NCI-H2227 treated with DMSO at 0.1 percent for 48 hours (cell line): ENCODE measurements at regions not wholly inside any gene's neighbourhood (a gene's known extent, or its start where the extent isn't known, plus 50 kb on each side); places are given as distances from the start of the nearest gene placed in this dataset.

Source experiments
- DNase-seq: peaks from one replicate; lab custom pipeline; 2025; lab: John Stamatoyannopoulos, UW

- no peak for DNase-seq
These were observed 372.6 kb downstream of the ZNF608 start for GRCh38 chr5:124373883-124374282.

GRCh38 chr5:124372457-124372856 is 374.0 kb downstream of the ZNF608 start:
- peak; percentile 3 for DNase-seq

GRCh38 chr5:124371111-124371706 is 375.2 kb downstream of the ZNF608 start:
- DNase-seq: no peak

GRCh38 chr5:124370601-124371000 is 375.8 kb downstream of the ZNF608 start:
- DNase-seq: no peak

- no peak for DNase-seq
These were observed 381.1 kb downstream of the ZNF608 start for GRCh38 chr5:124365361-124365801.

GRCh38 chr5:124355928-124356327 is 390.5 kb downstream of the ZNF608 start:
- DNase-seq: no peak

- no peak for DNase-seq
These were observed 393.4 kb downstream of the ZNF608 start for GRCh38 chr5:124353016-124353415.

- no peak for DNase-seq
These were observed 394.1 kb downstream of the ZNF608 start for GRCh38 chr5:124352312-124352711.

GRCh38 chr5:124349931-124350330 is 396.5 kb downstream of the ZNF608 start:
- no peak for DNase-seq

GRCh38 chr5:124343451-124343867 is 403.0 kb downstream of the ZNF608 start:
- no peak for DNase-seq

- DNase-seq: no peak
These were observed 403.5 kb downstream of the ZNF608 start for GRCh38 chr5:124342986-124343385.

- DNase-seq: no peak
These were observed 403.9 kb downstream of the ZNF608 start for GRCh38 chr5:124342584-124342983.

- no peak for DNase-seq
These were observed 404.4 kb downstream of the ZNF608 start for GRCh38 chr5:124342027-124342471.

GRCh38 chr5:124341066-124341858 is 405.2 kb downstream of the ZNF608 start:
- no peak for DNase-seq

GRCh38 chr5:124337996-124338395 is 408.4 kb downstream of the ZNF608 start:
- DNase-seq: no peak

- peak; percentile 48 for DNase-seq
These were observed 413.0 kb downstream of the ZNF608 start for GRCh38 chr5:124333298-124333979.

GRCh38 chr5:124332273-124332672 is 414.2 kb downstream of the ZNF608 start:
- DNase-seq: no peak

- no peak for DNase-seq
These were observed 415.7 kb downstream of the ZNF608 start for GRCh38 chr5:124330595-124331220.

- DNase-seq: no peak
These were observed 418.2 kb downstream of the ZNF608 start for GRCh38 chr5:124328201-124328600.

- no peak for DNase-seq
These were observed 427.8 kb downstream of the ZNF608 start for GRCh38 chr5:124318661-124319060.

- DNase-seq: no peak
These were observed 429.0 kb downstream of the ZNF608 start for GRCh38 chr5:124317451-124317850.

- DNase-seq: no peak
These were observed 430.6 kb downstream of the ZNF608 start for GRCh38 chr5:124315741-124316415.
